GM21526 (cell line): ENCODE measurements at regions not wholly inside any gene's neighbourhood (a gene's known extent, or its start where the extent isn't known, plus 50 kb on each side); places are given as distances from the start of the nearest gene placed in this dataset.

ENCODE experiments used
- ATAC-seq: cut with Tn5 transposase; IDR thresholded peaks from one replicate; pipeline ENCODE4 v1.9.1; 2021; ENCODE audit warnings: moderate library complexity; ENCODE audit not compliant: unreplicated experiment, low FRiP score

DNA sequence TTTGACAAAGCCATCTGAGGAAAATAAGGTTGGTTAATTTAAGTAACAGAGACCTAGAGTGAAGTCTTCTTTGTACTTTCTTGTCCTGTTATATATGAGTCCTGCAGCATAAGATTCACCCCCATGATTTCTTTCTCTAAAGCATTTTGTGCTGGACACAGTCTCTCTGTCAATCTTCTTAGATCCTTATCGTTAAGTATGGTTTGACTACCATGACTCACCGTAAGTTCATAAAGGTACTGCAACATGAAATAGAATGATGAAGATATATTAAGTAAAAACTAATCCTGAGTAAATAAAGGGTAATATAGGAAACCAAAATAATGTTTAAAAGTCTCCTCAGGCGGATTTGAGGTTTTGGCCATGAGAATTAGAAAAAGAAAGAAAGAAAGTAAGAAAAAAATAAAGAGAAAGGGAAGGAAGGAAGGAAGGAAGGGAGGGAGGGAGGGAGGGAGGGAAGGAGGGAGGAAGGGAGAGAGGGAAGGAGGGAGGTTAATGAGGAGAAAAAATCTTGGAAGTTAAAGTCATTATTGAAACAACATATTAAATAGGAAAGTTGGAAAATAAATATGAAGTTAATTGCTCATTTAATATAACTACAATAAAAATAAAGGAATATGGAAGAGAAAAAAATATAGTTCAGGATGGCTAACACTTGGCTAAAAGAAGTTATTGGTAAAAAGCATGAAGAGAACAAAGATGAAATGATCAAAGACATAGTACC, 980.3 kb upstream of the CDH2 start:
- no peak for ATAC-seq

DNA sequence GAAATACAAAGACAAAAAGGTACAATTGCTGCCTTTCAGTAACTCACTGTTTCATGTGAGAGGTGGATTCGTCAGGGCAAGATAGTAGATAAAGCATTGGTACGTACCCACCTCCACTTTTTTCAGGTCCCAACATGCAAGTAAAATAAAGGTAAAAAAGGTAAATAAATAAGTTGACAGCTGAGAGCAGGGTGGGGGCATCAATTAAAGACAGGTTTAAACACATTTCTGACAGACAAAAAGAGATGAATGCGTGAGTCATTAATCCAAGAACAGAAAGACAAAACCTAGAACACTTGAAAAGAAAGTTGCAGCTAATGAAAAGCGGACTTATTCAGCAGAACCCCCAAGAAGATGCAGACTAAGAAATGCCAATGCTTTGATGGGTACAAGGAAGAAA, 979.6 kb upstream of the CDH2 start:
- ATAC-seq, result no peak

- ATAC-seq, result no peak
These were observed 978.1 kb upstream of the CDH2 start for GRCh38 chr18:29154758-29155725.

GRCh38 chr18:29154196-29154757, 977.3 kb upstream of the CDH2 start:
- no peak for ATAC-seq

GRCh38 chr18:29153091-29153490, 976.2 kb upstream of the CDH2 start:
- ATAC-seq, result no peak

DNA sequence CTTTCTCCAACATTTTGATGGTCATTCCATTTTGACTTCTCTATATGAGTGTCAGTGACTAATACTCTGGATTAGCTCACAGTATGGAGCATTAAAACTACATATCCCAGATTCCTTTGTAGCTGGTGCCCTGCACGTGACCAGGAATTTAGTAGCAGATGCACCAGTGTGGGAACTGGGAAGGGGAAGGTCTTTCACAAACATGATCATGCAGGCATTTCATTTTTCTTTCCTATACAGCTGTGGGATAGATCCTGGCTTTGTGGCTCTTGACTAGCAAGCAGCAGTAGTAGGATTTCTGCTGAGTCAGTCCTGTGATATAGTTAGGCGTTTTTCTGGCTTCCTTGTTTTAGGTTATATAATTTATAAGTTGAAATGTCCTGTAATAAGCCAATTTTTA, 971.0 kb upstream of the CDH2 start:
- ATAC-seq, result no peak

GRCh38 chr18:29146068-29146467, 969.1 kb upstream of the CDH2 start:
- ATAC-seq, result no peak

DNA sequence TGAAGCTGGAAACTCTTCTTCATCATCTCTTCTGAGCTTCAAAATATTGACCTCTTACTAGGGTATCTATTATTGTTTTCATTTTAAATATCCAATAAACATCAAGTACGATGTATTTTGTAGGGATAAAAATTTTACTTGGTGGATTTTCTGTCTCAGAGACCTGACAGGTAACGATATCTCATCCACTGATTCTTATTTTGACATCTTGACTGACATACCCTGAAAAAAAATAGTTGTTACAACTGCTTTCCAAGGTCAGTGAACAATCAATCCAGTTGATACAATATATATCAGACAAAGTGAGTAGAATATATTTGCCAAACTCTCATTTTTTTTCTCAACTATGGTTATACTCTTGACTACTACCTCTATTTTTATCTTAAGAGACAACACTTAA, 963.7 kb upstream of the CDH2 start:
- ATAC-seq, result no peak

DNA sequence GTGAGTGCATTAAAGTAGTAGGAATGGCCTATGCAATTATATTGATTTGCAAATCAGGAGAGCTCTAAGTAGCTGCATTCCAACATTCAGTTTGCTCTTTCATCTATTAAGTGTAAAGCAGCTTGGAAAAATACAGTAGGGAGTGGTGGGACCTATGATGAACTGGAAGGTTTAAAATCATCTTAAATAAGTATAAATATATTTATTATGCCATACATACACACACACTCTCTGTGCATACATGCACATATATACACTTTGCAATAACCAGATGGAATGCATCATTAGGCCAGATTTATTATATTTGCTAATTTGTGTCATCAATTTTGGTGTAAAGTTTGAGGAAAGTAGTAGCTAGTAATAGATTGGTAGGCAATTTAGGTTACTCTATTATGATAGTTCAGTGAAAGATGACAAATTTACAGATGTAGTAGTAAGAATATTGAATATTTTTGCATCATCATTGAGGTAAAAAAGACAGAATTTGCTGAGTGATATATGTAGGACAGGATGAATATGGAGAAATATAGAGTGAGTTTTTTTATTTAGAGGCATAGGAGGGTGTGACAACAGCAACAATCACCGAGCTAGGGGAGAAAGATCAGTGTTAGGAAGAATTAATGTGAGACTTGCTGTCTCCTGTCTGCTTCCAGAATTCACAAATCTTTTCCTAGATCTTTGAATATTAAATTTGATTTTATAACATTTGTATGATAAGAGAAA, 961.0 kb upstream of the CDH2 start:
- ATAC-seq, result no peak

DNA sequence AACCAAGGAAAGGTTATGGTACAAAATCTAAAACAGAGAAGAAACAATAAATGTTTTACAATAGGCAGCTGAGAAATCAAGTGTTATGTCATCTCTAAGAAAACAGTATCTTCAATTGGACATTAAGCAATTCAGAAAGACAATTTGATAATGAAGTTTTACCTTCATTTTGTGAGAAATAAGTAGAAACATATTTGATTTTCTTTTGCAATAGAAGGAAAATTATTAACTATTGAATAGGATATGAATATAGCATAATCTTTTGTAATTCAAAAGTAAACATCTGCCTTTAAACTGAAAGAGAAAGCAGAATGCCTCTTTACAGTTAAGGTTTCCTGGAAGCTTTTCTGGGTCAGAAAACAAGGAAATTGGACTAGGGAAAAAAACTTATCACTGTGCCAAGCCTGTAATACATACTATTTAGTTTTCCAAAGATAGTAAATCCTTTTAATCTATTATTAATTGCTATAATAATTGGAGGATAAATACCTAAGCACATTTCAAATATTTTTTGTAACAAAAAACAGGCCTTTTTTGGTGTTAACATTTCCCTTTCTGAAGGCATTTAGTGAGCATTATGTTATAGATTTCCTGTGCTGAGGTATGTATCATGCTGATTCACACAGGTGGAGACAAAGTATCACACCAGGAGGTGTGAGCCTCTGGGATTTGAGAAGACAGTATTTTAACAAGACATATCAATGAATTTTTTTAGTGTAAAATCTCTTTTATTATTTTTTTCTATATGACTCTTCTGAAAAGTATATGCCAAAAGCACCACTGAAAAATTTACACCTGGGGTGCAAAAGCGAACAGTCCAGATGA, 947.0 kb upstream of the CDH2 start:
- no peak for ATAC-seq

DNA sequence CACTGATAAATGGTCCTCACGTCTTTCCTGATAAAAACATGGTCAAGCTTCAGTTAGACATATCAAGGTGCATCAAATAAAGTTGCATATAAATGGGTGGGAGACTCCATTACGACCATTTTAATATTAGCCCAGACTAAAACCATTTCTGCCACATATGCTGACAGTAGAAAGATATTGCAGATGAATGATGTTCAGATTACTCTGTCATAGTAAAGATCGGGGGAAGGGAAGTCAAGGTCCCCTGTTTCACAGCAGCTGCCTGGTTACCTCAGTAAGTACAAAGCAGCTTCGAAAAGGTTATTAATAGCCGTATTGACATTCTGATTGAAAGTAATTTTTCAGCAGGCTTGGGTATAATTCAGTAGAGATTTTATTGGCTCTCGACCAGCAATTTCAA, 927.7 kb upstream of the CDH2 start:
- no peak for ATAC-seq

DNA sequence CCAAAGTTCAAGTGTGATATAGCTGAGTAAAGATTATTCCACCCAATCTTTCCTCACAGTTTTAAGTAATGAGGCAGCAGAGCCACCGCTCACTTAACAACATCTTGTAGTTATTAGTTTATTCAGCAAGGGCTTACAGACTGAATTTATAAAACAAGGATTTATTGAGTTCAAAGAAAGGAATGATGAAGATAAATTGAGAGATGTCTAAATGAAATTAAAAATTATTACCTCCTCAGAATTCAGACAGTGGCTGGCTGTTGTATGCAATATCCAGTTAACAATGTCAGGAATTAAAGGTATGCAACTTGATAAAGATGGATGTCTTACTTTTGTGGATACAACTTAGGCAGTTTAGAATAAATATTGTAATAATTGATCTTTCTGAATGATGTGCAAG, 927.3 kb upstream of the CDH2 start:
- no peak for ATAC-seq

- ATAC-seq, result no peak
These were observed 919.3 kb upstream of the CDH2 start for GRCh38 chr18:29096079-29096770.

DNA sequence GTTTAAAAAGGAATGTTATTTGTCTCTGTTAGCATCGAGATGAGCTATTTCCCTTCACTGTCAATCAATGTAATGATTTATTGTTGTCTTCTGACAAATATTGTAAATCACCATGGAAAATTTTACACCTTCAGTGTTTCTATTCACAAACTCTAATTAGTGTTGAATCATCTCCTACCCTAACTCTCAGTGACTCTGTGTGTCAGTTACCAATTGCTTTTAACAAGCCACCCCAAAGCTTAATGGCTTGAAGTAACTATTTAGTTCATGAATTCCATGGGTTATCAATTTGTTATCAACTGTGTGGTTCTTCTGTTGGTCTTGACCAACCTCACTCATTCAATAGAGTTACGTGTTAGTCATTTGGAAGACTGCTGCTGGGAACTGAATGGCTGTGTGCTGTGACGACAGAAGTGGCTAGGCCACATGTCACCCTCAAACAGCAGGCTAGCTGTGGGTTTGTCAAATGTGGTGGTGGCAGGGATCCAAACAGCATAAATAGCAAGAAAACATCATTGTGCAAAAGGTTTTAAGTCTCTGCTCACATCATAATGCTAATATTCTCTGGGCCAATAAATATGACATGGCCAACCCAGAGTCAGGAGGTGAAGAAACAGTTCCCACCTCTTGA, 910.8 kb upstream of the CDH2 start:
- ATAC-seq, result no peak

- ATAC-seq, result no peak
These were observed 907.2 kb upstream of the CDH2 start for GRCh38 chr18:29084120-29084519.

- no peak for ATAC-seq
These were observed 906.6 kb upstream of the CDH2 start for GRCh38 chr18:29083545-29083944.

DNA sequence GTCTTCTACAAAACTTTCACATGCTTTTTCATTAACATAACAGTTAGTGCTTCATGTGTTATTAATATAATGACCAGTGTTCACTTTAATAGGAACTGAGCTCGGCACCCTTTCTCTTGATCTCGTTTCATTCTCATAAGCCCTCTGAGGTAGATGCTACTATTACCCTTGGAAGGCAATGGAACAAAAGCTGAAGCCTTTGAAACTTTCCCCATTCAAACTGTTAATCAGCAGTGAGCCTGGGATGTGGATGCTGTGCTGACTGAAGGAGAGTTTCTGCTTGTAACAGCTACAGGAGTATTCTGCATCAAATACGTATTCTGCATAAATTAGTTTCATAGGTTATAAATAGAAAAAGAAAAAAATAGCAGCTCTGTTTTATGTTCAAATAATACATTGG, 904.0 kb upstream of the CDH2 start:
- ATAC-seq, result no peak

DNA sequence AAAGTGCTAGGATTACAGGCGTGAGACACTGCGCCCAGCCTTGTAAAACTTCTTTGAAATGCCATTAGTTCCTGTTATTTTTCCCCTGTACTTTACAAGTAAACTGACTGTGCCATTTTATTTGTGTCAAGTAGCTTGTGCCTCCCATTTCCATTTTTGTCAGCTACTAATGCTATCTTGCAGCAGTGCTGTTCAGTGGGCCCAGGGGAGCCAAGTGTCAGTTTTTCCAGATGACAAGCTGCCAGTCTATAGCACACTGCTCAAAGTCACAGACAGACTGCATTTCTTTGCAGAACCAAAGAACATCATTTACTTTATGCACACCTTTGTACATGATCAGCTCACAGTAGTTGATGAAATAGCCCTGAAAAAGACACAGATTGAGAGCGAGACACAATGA, 901.3 kb upstream of the CDH2 start:
- no peak for ATAC-seq

DNA sequence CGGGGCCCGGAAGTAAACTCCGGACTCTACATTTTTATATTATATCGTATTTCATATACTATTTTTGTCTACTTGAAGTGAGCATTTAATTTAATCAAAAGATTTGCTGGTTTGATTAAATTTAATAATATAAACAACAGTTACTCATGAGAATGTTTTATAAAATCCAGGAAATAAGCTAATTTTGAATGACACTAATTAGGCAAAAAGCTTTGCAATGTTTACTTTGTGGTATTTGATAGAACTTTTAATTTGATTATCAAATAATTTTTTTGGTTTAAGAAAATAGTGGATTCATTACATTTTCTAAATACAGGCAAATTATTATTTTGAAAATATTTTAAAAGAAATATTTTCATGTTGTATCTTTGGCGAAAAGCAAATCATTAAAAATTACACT, 900.4 kb upstream of the CDH2 start:
- no peak for ATAC-seq
